Sigmoid colon (tissue), 3 donors: ENCODE measurements at regions not wholly inside any gene's neighbourhood (a gene's known extent, or its start where the extent isn't known, plus 50 kb on each side); places are given as distances from the start of the nearest gene placed in this dataset.

Experiments
- CTCF ChIP-seq, 4 experiments: fragments of 450-650 bp in 3 of 4; fragments of 200-600 bp in 1 of 4; IDR thresholded peaks; one replicate each; pipeline ENCODE4 v1.5.1; 2016 to 2019; ENCODE audit warnings: antibody characterized with exemption in 4 of 4, mild to moderate bottlenecking in 3 of 4, moderate library complexity in 2 of 4
- POLR2A ChIP-seq, 2 donors: fragments of 450-650 bp; IDR thresholded peaks; one replicate each; pipeline ENCODE4 v1.6.1; 2016; ENCODE audit warnings: antibody characterized with exemption in 2 of 2, mild to moderate bottlenecking in 2 of 2, moderate library complexity in 2 of 2

GRCh38 chr4:64144994-64145393 lies 264.3 kb downstream of the TECRL start:
- no peak for TF ChIP-seq CTCF (IDR thresholded peaks at IDR 0.05)
- TF ChIP-seq POLR2A (IDR thresholded peaks at IDR 0.05), result no peak
